ENCODE measurements at regions not wholly inside any gene's neighbourhood (a gene's known extent, or its start where the extent isn't known, plus 50 kb on each side); places are given as distances from the start of the nearest gene placed in this dataset.
"Not testable (repeated sequence)": the region's sequence is repeated elsewhere in the genome, so short reads cannot be mapped to it uniquely, and the experiment has no call there.

- DNase-seq, result no peak
These were observed 311.9 kb upstream of the SFSWAP start for GRCh38 chr12:131399000-131399399.

DNA sequence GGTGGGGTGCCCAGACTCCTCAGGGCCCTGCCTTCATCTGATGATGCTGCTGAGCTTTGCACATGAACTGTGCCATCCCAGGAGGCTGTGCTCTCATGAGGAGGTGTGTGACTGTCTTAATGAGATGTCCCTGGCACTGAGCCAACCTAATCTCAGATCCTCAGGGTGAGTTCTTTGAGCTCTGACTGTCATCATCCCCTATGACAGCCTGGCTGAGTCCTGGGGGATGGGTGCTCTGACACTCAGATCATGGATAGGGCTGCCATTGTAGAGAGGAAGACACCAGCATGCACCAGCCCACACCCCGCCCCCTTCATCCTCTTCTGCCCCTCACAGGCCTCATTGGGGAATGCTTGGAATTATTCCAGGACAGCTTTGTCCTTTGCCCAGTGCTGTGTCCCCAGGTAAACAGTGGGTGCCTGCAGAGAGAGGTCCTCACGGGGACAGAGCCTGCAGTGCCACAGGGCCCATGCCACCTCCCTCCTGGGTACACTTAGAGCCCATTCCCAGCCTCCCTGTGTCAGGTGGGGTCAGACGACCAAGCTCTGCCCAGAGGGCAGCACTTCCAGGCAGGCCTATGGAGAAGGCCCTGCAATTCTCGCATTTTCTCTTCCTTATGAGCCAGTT lies 310.1 kb upstream of the SFSWAP start:
- not testable (repeated sequence) for DNase-seq

DNA sequence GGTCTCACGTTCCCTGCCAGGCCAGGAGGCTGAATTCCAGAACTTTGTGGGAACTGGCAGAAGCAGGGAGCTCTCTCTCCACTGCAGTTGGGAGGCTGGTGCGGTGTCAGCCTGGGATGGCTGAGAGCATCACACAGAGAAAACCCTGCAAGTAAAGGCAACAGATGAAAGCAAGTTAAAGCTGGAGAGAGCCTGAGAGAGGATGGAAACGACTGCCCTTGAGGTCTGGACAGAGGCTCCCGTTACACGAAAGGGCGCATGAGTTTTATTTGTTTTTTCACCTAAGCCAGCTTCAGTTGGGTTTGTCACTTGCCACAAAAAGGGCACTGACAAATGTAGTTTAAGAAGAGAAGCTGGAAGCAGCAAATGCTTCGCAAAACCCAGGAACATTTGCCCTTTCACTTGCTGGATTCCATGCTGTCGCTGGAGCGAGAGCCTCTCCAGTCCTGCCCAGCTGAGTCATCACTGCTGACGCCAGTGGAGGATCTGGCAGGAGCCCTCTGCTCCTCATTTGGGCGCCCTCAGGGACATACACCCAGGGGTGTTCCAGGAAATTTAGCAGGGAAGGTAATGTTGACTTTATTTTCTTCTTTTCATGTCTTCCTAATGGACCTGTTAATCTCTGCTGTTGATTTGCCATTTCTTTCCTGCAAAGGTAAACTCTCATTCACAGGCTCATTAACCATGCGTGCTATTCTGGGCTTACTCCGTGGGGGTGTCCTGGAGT lies 308.8 kb upstream of the SFSWAP start:
- not testable (repeated sequence) for DNase-seq

DNA sequence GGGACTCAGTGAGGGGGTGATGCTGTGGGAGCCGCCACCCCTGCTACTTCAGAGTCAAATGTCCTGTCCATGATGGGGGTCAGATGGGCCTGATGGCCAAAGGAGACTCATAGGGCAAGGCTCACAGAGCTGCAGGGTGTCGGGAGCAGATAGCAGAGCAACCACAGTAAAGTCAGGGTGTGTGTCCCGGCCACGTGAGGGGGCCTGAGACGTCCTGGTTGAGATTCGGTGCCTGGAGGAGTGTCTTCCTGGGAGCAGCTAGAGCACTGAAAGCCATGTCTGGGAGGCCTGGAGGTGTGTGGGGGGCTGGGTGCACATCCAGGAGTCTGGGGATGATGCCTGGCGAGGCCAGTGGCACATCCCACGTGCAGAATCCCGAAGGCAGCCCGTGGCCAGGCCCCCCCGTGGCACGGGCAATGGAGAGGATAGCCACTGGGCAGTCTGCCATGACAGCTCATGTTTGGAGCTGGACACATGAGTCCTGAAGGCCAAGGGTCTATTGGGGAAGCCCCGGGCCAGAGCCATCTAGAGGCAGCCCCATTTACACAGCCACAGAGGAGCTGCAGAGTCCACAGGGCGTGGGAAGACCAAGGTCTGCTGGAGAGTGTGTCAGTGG lies 308.0 kb upstream of the SFSWAP start:
- DNase-seq, result no peak

- DNase-seq, result no peak
These were observed 307.2 kb upstream of the SFSWAP start for GRCh38 chr12:131403676-131404075.

DNA sequence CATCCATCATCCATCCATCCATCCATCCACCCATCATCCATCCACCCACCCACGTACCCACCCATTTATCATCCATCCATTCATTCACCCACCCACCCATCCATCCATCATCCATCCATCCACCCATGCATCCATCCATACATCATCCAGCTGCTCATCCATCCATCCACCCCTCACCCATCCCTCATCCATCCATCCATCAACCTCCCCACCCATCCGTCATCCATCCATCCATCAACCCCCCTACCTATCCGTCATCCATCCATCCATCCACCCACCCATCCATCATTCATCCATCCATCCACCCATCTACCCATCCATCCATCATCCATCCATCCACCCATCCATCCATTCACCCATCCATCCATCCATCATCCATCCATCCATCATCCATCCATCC lies 306.2 kb upstream of the SFSWAP start:
- no peak for DNase-seq

DNA sequence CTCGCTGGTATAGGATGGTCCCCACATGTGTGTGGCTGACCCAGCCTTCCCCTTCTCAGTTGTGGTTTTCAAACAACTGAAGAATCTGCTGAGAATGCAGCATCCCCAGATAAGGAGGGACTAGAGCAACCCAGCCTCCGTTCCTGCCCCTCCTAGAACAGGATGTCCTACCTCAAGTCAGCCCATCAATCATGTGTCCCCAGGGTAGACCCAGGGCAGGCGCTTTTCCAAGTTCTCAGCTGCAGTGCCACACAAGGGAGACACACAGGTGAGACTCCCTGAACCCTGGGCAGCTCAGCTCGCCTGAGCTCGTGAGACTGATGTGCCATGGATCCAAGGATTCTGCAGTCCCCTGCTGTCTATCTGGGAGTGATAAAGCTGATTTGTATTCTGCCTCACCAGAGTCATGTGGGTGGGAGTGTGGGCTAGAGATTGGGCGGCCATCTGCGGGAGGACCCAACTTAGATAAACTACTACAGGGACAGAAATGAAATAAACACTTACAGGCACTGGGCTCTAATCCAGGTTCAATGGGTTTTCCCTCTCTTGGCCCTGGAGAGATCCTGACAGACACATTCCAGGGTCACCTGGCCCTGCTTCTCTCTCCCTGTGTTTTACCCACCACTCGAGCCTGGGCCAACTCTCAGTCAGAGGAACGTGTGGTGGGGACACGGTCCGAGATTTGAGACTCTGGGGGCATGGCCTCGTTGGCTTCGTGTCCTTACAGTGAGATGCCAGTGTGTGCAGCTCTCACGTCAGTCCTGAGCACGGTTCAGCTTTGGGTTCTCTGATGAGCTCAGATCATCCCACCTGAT lies 303.5 kb upstream of the SFSWAP start:
- no peak for DNase-seq

GRCh38 chr12:131408036-131408365 lies 302.9 kb upstream of the SFSWAP start:
- DNase-seq, result no peak

GRCh38 chr12:131408484-131408883 lies 302.4 kb upstream of the SFSWAP start:
- DNase-seq, result no peak

DNA sequence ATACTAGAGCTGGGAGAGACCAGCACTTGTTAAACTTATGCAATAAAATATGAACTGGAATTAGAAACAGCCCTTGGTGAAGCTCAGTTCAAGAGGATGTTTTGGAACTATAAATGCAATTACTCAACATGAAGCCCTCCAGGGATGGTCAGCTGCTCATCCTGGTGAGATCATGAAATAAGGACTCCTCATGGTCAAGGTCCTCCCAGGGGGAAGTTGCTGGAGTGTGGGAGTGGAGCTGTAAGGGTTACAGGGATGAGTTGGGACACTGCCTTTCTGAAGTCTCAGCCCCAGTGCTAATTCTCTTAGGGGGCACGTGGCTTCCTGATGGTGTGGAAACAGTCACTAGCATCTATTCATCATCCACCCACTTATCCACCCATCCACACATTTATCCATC lies 301.7 kb upstream of the SFSWAP start:
- DNase-seq, result no peak

- not testable (repeated sequence) for DNase-seq
These were observed 299.1 kb upstream of the SFSWAP start for GRCh38 chr12:131411827-131412226.

DNA sequence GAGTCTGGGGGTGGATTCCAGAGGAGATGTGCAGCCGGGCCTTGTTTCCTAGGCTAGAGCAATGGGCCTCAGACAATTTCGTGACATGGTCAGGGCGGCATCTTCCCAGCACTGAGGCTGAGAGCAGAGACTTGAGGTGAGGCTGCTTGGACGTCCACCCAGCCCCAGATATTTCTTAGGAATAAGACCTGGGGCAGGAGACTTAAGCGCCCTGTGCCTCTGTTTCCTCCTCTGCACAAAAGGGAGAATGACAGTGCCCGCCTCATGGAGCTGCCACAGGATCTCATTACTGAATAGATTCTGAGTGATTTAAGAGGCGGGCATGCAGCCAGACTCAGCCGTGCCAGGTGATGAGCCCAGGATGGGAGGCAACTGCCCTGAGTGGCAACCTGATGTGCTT lies 297.9 kb upstream of the SFSWAP start:
- DNase-seq, result no peak

- DNase-seq, result no peak
These were observed 297.4 kb upstream of the SFSWAP start for GRCh38 chr12:131413471-131413870.

GRCh38 chr12:131414155-131414922 lies 296.6 kb upstream of the SFSWAP start:
- not testable (repeated sequence) for DNase-seq

- no peak for DNase-seq
These were observed 295.1 kb upstream of the SFSWAP start for GRCh38 chr12:131415781-131416180.

DNA sequence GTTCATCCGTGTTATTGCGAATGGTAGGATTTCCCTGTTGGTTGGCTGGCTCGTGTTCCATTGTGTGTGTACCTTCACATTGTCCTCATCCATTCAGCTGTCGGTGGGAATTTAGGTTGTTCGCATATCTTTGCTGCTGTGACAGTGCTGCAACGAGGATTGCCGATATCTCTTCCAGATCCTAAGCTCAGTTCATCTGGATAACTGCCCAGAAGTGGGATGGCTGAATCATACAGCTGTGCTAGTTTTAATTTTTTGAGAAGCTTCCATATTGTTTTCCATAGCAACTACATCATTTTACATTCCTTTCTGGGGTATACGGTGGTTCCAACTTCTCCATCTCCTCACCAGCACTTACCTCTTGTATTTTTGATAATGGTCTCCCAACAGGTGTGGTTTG lies 292.8 kb upstream of the SFSWAP start:
- no peak for DNase-seq

DNA sequence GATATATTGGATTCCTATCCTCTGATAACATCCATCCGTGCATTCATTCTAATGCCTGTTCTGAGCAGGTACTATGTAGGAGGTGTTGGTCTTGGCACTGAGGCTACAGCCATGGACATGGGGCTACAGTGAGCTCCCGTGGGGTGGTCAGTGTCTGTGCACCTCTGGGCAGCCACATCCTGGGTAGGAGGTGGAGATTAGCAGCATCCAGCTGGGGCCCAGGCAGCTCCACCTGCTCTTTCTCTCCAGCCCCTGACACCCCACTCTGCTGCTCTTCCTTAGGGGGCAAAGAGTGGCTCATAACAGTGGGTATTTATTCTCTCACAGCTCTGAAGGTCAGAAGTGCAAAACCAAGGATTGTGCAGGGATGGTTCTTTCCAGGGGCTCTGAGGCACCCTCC lies 292.0 kb upstream of the SFSWAP start:
- DNase-seq, result no peak

DNA sequence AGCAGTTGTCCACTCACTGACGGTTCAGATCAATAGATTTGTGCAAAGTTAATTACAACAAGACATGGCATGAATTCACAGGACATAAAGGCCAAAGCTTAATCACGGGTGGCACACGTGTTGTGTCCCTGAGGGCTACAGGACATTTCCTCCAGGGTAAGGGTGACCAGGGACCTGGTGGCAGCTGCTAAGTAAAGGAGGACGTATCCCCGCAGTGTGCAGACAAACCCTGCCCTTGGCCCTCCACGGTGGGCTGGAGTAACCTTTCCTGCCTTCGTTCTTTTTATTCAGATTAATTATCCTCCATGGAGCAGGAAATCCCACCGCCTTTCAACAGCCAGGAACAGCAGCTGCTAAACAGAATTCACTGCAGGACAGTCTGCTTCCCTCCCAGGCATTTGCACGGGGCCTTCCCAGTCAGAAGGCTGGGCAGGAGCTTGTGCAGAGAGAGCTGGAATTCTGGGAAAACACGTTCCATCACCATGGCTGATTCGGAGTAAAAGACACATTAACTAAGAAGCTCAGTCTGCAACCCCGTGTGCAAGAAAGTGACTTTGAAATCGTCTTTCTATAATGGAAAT lies 289.9 kb upstream of the SFSWAP start:
- DNase-seq, result no peak

- DNase-seq, result no peak
These were observed 289.2 kb upstream of the SFSWAP start for GRCh38 chr12:131421509-131422186.

DNA sequence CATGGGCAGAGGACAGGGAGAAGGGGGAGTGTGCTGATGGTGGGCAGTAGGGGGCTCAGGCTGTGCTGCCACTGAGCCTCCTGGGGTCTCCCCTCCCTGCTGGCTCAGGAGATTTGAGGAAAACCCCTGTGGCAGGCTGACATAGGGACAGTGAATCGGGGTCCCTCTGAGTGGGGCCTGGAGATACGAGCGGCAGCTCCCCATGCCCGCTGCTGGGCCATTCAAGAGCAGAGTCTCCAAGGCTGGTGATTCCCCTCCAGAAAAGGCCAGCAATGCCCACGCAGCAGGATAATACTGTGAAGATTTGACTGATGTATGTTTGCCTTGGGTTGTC lies 288.7 kb upstream of the SFSWAP start:
- no peak for DNase-seq

DNA sequence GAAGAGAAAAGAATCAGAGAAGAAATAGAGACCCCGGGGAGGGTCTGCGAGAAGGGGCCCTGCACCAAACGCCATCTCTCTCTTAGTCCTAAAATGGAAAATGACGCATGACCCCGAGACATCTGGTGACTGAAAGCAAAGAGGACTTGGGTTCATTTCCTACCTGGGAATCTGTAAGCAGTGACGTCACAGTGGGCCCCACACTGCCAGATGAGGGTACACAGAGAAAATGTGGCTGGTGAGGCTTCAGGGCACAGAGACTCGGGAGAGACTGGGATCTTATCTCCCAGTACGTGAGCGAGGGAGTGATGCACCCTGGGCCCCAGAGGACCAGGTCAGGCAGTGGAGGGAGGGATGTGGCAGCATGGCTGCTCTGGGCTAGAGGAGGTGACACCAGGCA lies 288.1 kb upstream of the SFSWAP start:
- DNase-seq, result no peak

DNA sequence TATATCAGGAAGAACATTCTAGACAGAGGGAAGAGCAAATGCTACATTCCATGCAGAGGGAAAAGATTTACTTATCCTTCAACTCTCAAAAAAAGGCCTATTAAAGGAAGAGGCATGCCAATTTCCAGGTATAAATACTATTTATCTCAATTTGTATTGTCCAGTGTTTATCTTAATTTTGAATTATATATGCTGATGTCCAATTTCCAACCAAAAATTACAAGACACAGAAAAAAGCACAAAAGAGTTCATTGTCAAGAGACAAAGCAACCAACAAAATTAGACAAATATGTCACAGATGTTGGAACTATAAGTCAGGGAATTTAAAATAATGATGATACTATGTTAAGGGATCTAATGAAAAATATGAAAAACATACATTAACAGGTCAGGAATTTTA lies 286.6 kb upstream of the SFSWAP start:
- DNase-seq, result no peak
